DMS153 treated with DMSO at 0.1 percent for 48 hours (cell line): ENCODE measurements at regions not wholly inside any gene's neighbourhood (a gene's known extent, or its start where the extent isn't known, plus 50 kb on each side); places are given as distances from the start of the nearest gene placed in this dataset.

Source experiments
- DNase-seq: peaks from one replicate; lab custom pipeline; 2025; ENCODE audit not compliant: unreplicated experiment; lab: John Stamatoyannopoulos, UW

GRCh38 chr2:10964052-10964790, 52.5 kb downstream of the KCNF1 start:
- no peak for DNase-seq

- no peak for DNase-seq
These were observed 53.6 kb downstream of the KCNF1 start for GRCh38 chr2:10965241-10965843.

- no peak for DNase-seq
These were observed 54.3 kb downstream of the KCNF1 start for GRCh38 chr2:10966056-10966455.

- no peak for DNase-seq
These were observed 55.0 kb downstream of the KCNF1 start for GRCh38 chr2:10966741-10967140.

- DNase-seq, result no peak
These were observed 56.4 kb downstream of the KCNF1 start for GRCh38 chr2:10968176-10968575.

- DNase-seq, result no peak
These were observed 58.9 kb downstream of the KCNF1 start for GRCh38 chr2:10970666-10971065.

- no peak for DNase-seq
These were observed 59.6 kb downstream of the KCNF1 start for GRCh38 chr2:10971161-10971887.

- no peak for DNase-seq
These were observed 60.1 kb downstream of the KCNF1 start for GRCh38 chr2:10971888-10972260.

- no peak for DNase-seq
These were observed 61.1 kb downstream of the KCNF1 start for GRCh38 chr2:10972683-10973433.

GRCh38 chr2:10973766-10974165, 62.0 kb downstream of the KCNF1 start:
- no peak for DNase-seq

- no peak for DNase-seq
These were observed 65.3 kb downstream of the KCNF1 start for GRCh38 chr2:10977003-10977402.

- no peak for DNase-seq
These were observed 65.9 kb downstream of the KCNF1 start for GRCh38 chr2:10977621-10978020.

- no peak for DNase-seq
These were observed 66.4 kb downstream of the KCNF1 start for GRCh38 chr2:10978090-10978670.

GRCh38 chr2:10980071-10980470, 68.3 kb downstream of the KCNF1 start:
- no peak for DNase-seq

GRCh38 chr2:10980886-10981425, 69.2 kb downstream of the KCNF1 start:
- DNase-seq, result no peak

- DNase-seq, result no peak
These were observed 69.7 kb downstream of the KCNF1 start for GRCh38 chr2:10981451-10981850.

- no peak for DNase-seq
These were observed 70.3 kb downstream of the KCNF1 start for GRCh38 chr2:10981941-10982431.

- no peak for DNase-seq
These were observed 71.4 kb downstream of the KCNF1 start for GRCh38 chr2:10982931-10983701.

- DNase-seq, result no peak
These were observed 72.0 kb downstream of the KCNF1 start for GRCh38 chr2:10983711-10984110.
